ENCODE measurements at regions not wholly inside any gene's neighbourhood (a gene's known extent, or its start where the extent isn't known, plus 50 kb on each side); places are given as distances from the start of the nearest gene placed in this dataset.

GRCh38 chr3:152942366-152942765 is 107.4 kb downstream of the P2RY1 start:
- TF ChIP-seq, protein P1, sequence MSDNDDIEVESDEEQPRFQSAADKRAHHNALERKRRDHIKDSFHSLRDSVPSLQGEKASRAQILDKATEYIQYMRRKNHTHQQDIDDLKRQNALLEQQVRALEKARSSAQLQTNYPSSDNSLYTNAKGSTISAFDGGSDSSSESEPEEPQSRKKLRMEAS (IDR thresholded peaks at IDR 0.05), result no peak
- TF ChIP-seq TAF1 (IDR thresholded peaks at IDR 0.05; ENCODE audit: low read depth), result no peak

All from Ishikawa (cell line).